HG03520 (cell line): ENCODE measurements at regions not wholly inside any gene's neighbourhood (a gene's known extent, or its start where the extent isn't known, plus 50 kb on each side); places are given as distances from the start of the nearest gene placed in this dataset.
"Not testable (repeated sequence)": the region's sequence is repeated elsewhere in the genome, so short reads cannot be mapped to it uniquely, and the experiment has no call there.

Experiments
- ATAC-seq: cut with Tn5 transposase; IDR thresholded peaks from one replicate; pipeline ENCODE4 v1.9.1; 2021; ENCODE audit warnings: mild to moderate bottlenecking, moderate library complexity; ENCODE audit not compliant: unreplicated experiment

DNA sequence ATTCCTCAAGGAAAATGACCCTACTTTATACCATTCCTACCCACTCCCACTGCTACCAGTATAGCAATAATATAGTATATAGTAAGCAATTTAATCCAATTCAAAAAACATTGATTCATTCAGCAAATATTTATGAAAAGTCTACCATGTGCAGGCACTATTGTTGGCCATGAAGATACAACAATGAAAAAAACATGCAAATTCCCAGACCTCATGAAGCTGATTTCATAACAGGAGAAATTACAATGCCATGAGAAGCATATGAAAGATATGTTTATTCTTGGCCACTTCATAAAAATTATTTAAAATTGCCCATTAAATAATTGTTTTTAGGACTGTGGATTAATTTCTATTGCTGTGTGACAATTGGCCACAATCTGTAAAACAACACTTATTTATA, 315.8 kb upstream of the COL8A1 start:
- ATAC-seq, result no peak

DNA sequence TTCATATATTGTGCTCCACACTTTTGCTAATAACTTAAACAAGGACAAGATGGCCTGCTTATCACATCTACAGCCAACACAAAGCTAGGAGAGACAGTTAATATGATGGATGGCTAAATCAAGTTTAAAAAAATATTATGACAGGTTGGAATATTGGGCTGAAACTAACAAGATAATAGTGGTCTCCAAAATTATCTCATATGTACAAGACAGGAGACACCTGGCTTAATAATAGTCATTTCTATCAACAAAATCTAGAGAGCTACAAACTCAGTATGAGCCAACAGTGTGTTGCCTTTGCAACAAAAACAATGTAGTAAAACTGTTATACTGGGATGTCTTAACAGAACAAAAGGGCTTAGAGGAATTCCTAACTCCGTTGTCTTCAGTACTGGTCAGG, 317.1 kb upstream of the COL8A1 start:
- ATAC-seq, result no peak

DNA sequence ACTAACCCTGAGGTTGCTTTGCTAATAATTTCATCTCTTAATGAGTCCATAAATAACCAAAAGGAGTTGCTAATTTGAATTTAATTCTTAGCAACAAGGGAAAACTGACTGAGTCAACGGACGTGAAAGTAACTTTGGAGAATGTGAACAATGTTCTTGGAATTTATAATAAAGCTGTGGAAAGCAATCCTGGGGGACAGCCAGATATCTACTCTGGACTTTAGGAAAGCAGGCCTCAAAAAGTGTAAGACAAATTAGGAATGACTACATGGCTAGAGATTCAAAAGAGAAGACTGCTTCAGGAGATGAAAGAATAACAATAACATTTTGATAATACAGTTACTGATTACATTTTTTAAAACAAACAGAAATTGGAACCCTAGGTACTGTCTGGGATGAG, 318.4 kb upstream of the COL8A1 start:
- no peak for ATAC-seq

DNA sequence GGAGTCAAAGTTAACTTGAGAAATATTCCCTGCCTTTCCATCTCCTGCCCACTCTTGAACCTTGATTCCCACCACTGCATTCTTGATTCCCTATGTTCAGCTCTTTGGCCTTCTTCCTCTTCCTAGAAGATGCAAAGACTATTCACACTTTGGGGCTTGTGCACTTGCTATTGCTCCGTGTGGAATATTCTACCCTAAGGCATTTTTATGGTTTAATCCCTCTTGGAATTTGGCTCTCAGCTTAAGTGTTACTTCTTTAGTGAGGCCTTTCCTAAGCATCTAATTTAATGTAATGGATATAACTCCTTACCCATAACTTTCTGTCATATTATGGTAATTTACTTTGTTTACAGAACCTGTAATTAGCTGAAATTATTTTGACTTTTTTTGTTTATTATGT, 318.9 kb upstream of the COL8A1 start:
- no peak for ATAC-seq

DNA sequence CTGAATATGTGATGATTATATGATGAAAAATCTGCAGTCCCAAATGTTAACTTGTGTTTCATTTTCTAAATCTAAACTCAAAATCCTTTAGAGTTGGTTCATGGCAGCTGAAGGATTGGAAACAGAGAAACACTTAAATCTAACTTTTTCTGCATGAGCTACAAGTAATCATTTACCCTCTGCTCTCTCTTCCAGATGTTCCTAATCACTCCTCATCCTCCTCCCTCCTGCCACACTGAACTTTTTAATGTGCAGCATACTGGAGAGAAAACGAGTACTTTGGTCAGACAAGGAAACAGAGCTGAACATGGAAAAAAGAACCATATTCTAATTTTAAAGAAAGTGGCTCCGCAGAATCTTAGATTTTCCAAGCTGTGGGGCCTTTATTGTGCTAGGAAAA, 321.2 kb upstream of the COL8A1 start:
- ATAC-seq, result no peak

DNA sequence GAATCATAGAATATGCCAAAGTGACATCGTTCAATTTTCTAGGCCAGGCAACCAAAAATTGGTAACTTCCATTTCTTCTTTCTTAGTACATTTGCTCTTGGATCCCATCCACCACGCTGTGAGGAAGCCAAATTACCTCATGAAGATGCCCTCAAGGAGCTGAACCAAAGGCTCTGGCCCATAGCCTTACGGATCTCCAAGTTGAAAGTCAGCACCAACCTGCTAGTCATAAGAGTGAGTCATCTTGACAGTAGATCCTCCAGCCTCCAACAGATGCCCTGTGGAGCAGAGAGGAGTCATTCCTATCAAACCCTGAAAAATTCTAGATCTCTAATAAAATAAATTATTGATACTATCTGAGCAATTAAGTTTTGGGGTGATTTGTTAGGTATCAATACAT, 322.5 kb upstream of the COL8A1 start:
- no peak for ATAC-seq

DNA sequence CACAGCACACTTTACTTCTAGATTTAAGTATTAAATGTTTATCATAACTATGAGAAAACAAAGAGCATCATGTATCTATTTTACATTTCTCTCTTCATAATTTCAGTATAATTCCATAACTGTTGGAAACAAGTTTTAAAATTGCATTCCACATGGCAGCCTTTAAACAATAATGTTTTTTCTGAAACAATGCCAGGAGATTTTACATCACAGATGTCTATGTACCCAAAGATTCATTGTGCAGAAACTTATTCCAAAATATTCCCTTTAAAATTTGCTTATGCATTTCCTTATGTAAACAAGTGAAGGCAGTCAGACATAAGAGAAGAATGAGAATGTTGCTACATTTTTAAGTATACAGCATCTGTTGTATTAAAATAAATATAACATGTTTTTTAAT, 324.9 kb upstream of the COL8A1 start:
- ATAC-seq, result no peak

DNA sequence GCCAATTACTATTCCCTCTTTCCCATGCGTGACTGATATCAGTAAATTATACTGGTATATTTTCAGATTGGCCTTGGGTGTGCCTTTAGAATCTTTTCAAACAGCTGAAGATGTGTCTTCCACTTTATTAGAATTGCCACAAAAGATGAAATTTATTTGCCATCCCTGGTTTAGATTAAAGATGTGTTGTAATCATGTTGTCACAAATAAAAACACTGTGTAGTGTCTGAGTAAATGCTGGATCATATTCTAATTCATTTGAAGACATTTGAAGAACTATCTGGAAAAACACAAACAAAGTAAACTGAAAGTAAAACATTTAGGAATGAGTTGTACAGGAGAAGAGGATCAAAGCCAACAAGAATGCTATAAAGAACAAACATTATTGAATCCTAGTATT, 339.7 kb upstream of the COL8A1 start:
- no peak for ATAC-seq

DNA sequence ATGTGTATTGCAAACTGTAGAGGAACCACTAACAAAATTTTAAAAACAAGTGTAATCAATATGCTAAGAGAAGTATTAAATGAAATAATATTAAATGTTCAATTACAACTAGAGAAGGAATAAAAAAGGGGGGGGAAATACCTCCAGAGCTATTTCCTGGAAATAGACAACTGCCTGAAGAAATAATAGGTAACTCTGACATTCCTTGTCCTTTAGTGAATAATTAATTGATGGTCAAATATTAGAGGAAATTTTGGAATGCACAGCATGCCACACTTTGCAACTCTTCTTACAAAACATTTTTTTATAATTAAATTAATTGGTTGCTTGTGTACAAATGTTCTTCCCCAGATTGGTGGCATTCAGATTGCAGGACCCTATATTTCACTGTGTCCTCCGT, 342.6 kb upstream of the COL8A1 start:
- ATAC-seq, result no peak

DNA sequence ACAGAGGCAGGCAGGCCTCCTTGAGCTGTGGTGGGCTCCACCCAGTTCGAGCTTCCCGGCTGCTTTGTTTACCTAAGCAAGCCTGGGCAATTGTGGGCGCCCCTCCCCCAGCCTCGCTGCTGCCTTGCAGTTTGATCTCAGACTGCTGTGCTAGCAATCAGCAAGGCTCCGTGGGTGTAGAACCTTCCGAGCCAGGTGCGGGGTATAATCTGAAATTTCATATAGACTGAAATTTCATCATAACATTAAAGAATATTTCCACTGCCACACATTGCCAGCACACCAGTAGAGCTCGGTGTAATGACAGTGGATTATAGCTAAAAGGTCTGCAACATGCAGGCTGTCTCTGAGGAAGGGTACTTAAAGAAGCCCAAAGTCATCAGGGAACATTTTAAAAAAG, 344.3 kb upstream of the COL8A1 start:
- not testable (repeated sequence) for ATAC-seq

DNA sequence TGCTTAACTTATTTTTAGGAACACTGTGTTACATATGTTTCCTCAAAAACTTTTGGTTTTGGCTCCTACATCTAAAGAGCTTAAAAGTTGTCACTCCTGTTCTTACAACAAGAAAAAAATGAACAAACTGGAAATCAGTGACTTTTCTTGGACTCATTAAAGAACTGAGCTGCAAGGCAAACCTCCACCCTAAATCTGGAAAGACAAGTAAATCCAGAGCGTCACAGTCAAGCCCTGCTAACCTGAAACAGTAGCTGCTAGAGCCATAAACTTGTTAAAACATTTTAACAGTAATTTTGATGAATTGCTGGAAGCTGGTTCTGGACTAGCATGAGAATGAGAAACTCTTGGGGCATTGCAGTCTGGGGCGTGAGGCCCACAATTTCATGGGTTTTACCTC, 350.5 kb upstream of the COL8A1 start:
- no peak for ATAC-seq

DNA sequence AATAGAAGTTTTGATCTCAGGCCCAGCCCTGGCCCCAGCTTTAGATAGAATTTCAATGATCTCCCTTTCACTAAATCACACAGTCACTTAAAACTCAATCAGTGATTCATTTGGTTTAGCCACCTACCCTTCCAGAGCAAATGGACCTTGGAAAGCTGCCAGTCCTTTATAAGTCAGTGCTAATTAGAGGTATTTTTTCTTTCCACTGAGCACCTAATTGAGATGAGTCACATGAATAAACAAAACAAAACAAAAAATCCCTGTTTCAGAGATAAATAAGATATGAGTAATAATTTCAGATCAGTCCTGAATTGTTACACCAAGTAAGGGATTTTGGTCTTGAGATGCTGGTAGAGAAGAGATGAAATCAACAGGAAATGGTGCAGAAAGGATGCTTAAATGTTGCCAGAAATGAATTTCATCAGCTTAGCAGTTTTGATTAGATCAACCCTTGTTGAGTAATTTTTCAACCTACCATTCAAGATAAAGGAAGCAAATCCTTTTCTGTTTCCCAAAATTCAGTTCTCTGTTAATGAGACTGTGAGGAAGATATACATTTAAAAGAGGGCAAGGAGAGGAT, 352.0 kb upstream of the COL8A1 start:
- no peak for ATAC-seq

DNA sequence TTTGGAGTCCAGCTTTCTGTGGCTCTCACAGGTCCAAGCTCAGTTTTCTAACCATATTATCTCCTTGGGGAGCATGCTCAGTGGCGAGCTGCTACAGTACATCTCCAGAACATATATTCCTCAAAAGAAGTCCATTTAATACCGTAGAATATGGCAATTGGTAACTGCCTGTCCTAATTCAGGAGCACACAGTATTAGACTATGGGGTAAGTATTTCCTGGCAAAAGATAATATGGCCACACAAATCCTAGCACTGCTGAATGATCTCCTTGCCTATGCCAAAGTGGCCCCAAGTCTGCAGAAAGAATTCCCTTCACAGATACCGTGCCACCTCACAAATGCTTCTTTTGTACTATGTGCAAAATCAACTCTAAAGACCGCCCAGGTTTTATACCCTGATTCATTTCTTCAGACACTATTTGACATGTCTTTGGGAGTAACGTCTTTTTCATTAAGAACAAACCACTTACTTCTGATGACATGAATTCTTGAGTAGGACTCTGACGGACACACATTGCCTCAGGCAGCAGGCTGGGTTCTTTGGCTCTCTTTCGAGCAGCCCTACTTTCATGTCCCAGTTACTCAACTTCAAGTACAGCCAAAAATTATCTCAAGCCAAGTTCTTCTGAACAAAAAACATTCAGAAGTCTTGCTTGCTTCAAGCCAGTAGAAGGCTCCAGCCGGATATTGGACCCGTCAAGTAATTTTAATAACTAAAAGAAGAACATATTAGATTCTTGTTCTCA, 368.3 kb upstream of the DCBLD2 start:
- no peak for ATAC-seq

DNA sequence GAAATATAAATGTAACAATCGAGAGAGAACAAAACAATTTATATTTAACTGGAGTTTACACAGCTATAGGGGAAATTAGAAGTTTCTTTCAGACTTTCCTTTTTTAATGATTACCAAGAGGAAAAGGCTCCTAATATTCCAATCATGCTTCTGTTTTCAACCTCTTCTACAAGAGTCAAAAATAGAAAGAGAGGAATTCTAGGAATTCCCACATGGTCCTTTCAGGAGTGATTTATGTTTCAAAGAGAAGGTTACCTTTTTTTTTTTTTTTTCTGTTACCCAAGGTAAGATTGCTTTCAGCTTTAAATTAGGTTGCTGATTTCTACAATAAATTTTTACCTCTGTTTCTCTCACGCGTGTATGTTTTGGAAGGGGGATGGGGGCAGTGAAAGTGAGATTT, 355.3 kb upstream of the DCBLD2 start:
- ATAC-seq, result no peak

DNA sequence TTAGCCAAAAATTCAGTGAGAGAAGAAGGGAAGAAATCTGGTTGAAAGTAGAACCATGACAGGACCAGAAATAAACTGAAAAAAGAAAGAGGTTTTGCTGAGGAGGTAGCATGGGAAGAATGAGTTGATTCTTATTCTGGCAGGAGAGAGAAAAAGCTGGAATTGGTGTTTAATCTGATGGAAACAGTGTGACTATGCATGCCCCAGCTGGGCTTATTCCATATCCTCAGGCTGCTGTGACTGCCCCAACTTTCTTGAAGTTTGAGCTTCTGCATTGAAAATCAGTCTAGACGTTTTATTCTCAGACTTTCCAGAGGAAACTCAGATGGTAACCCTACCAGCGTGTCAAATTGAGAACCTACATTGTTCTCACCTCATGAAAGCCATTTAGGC, 352.5 kb upstream of the DCBLD2 start:
- no peak for ATAC-seq

DNA sequence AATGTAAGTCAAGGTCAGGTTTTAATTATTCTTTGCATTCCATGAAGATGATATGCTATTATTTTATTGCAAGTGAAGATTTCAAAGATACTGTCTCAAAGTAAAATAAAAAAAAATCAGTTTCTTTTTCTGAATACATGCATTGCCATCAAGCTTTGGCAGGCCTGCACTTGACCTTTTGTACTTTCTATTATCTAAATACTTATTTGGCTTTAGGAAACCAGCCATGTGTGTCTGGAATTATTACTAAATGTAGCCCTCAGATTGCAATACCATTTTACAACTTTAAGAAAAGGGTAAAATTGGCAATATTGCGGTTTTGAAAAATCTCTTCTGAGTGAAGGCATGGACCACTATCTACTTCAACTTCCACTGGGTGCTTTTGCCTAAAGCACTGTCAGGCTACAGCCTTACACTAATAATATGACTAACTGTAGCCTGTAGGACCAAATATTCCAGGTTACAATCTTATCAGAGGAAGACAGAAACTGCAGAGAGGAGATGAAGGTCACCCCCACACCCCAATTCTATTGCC, 349.4 kb upstream of the DCBLD2 start:
- ATAC-seq, result no peak

DNA sequence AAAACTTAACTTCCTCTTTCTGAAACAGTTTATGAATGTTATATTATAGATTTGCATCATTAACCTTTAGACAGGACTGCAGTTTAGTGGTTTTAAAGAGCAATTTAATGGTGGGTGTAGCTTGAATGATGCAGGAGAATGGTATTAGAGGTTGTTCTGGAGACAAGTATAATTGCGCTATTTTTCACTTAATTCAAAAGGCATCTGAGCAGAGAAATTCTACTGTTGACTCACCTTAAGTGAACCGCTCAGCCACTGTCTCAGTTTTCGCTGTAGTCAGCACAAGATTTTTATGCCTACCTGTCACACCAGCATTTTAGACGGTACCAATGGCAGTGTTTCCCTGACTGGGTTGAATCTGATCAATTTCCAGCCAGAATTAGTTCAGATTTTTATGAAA, 348.8 kb upstream of the DCBLD2 start:
- no peak for ATAC-seq

DNA sequence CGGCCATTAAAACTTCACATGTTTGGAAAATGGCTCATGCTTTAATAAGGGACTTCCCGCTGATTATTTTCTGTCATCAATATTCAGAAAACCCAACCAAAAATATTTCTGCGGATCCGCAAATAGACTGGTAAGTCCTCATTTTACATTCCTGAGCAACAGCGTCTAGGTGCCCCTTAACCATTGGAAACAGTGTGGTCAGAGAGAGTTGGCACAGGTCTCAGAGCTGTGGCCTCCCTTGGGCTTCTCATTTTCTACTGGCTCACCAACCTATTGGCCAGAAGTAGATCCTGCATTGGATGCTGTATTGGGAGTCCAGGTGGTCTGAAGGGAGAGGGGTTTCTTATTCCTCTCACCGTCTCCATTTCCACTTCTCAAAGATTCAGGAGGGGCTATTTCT, 348.1 kb upstream of the DCBLD2 start:
- ATAC-seq, result no peak

DNA sequence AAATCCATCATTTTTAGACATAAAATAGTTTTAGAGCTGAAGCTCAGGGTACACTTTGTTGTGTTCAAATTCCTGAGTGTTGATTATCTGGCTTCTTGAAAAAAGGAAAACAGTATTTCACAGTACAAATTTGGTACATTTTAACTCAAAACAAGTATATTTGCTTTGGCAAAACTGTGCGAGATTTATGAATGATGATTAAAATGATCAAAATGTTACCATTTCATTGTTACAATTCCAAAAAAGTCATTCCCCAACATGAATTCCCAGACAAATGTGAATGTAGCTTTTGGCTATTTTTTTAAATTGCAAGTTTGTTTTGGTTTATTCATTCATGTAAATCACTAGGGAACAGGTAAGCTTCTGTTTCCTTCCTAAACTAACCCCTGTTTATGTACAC, 347.4 kb upstream of the DCBLD2 start:
- no peak for ATAC-seq

DNA sequence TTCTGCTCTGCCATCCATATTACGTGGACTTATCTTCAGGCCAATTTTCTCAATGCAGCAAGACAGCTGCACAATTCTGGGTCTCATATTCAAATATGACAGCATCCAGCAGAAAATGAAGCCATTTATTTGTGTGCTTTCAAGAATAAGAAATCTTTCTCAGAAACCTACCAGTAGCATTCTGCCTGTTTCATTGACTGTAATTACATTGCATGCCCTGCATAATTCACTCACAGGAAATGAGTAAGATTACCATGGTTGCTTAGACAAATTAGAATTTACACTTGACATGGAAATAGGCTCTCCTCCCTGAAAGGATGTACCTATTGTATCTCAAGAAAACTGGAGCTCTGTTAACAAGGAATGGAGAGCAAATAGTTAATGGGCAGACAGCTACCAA, 346.6 kb upstream of the DCBLD2 start:
- ATAC-seq, result no peak

DNA sequence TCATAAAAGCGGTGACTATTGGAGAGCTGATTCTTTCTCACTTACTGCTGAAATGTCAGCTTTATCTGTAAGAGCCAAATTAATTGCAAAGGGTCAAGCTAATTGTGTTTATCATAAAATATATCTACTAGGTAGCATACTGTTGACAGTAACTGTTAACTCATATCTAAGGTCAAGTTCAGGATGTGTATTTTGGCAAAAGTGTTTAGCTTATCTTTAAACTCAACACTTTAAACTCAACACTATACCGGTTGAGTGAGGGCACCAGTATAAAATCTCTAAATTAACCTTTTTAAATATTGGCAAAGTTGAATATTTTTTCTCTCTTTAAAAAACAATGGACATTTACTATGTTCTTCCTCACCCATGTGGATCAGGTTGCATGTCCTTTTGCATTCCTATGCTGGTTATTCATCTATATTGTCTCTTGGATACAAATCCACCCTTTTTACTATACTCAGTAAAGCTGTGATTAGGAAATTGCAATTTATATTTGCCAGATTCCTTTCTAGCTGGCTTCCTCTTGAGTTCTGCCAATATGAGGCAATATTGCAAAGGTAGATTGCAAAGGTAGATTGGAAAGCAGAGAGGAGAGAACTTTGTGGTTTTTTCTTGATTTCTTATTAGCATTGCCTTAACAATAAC, 344.6 kb upstream of the DCBLD2 start:
- ATAC-seq, result no peak

DNA sequence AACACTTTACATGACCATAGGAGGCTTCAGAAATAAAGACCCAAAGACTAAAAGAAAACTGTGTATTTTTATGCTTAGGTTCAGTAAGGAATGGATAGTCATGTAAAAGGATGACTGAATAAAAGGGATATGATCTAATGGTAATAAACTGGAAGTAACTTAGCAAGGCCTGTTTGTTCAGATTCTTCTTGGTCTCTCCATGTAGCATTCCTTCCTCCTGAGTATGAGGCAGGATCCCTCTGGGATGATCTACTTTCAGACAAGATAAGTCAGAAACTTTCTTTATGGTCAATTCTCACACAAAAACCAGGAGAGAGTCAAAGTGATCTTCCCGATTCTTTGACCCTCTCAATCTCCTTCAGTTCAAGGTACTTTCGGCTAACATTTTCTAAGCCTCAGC, 340.8 kb upstream of the DCBLD2 start:
- ATAC-seq, result no peak
